C4-2B (cell line): ENCODE measurements at regions not wholly inside any gene's neighbourhood (a gene's known extent, or its start where the extent isn't known, plus 50 kb on each side); places are given as distances from the start of the nearest gene placed in this dataset.

Experiments used
- H3K27ac ChIP-seq: fragments of 450-650 bp; 2 replicates; pipeline ENCODE4 v1.5.1; 2017
- CTCF ChIP-seq: fragments of 450-650 bp; conservative IDR thresholded peaks from 2 replicates; pipeline ENCODE4 v1.5.1; 2017; ENCODE audit warnings: mild to moderate bottlenecking
- ZFX ChIP-seq: fragments of 450-650 bp; IDR thresholded peaks from 2 replicates; pipeline ENCODE4 v1.6.1; 2017

- TF ChIP-seq ZFX = no peak
- TF ChIP-seq CTCF = peak; percentile 48
- no peak overlapping the region for H3K27ac ChIP-seq
Measured at GRCh38 chr4:111937368-111937767, 207.9 kb upstream of the FAM241A start.

- H3K27ac ChIP-seq = no peak overlapping the region
- no peak for TF ChIP-seq ZFX
Measured at GRCh38 chr4:111941957-111942356, 203.3 kb upstream of the FAM241A start.

GRCh38 chr4:111943796-111944203 is 201.5 kb upstream of the FAM241A start:
- no peak overlapping the region for H3K27ac ChIP-seq
- TF ChIP-seq CTCF (peak; percentile 64), ZFX (no peak)

GRCh38 chr4:111945014-111945413 is 200.2 kb upstream of the FAM241A start:
- H3K27ac ChIP-seq = no peak overlapping the region
- TF ChIP-seq CTCF (no peak), ZFX (no peak)

GRCh38 chr4:111946800-111947199 is 198.5 kb upstream of the FAM241A start:
- no peak overlapping the region for H3K27ac ChIP-seq
- TF ChIP-seq CTCF (no peak), ZFX (no peak)

GRCh38 chr4:111952688-111953087 is 192.6 kb upstream of the FAM241A start:
- H3K27ac ChIP-seq = no peak overlapping the region
- no peak for TF ChIP-seq ZFX

GRCh38 chr4:111954550-111954949 is 190.7 kb upstream of the FAM241A start:
- H3K27ac ChIP-seq = no peak overlapping the region
- TF ChIP-seq ZFX (no peak), CTCF (no peak)

GRCh38 chr4:111955001-111955400 is 190.3 kb upstream of the FAM241A start:
- no peak overlapping the region for H3K27ac ChIP-seq
- TF ChIP-seq CTCF = no peak
- no peak for TF ChIP-seq ZFX

- TF ChIP-seq CTCF = no peak
- TF ChIP-seq ZFX = no peak
- no peak overlapping the region for H3K27ac ChIP-seq
Measured at GRCh38 chr4:111957116-111957515, 188.1 kb upstream of the FAM241A start.
